ENCODE measurements at regions not wholly inside any gene's neighbourhood (a gene's known extent, or its start where the extent isn't known, plus 50 kb on each side); places are given as distances from the start of the nearest gene placed in this dataset.

- TF ChIP-seq EP300 (IDR thresholded peaks at IDR 0.05): no peak
- no peak for TF ChIP-seq POLR2A (IDR thresholded peaks at IDR 0.05)
- TF ChIP-seq POLR2AphosphoS5 (IDR thresholded peaks at IDR 0.05): no peak
- no peak for TF ChIP-seq CTCF (IDR thresholded peaks at IDR 0.05)
Measured at GRCh38 chr6:150787429-150787828, 78.1 kb upstream of the MTHFD1L start.
